ENCODE measurements at regions not wholly inside any gene's neighbourhood (a gene's known extent, or its start where the extent isn't known, plus 50 kb on each side); places are given as distances from the start of the nearest gene placed in this dataset.

GRCh38 chr18:76099931-76100457 is 395.0 kb downstream of the ZNF516 start:
- TF ChIP-seq CTCF (conservative IDR thresholded peaks at IDR 0.05; ENCODE audit: low read length) (no peak), EZH2phosphoT487 (IDR thresholded peaks at IDR 0.05; ENCODE audit: borderline replicate concordance, low read depth, low read length) (no peak)
